CD14-positive monocyte (primary cell): ENCODE measurements at regions not wholly inside any gene's neighbourhood (a gene's known extent, or its start where the extent isn't known, plus 50 kb on each side); places are given as distances from the start of the nearest gene placed in this dataset. TPM values are rescaled to one million over a fixed set of nuclear protein-coding genes. Genes with fewer than 3 reads are reported as not detected.

Experiments used
- small RNA-seq: library from RNA; depleted of rRNA; stranded (forward); fragments of <200 nt; gene quantifications from one replicate; pipeline ENCODE3, GENCODE V24; 2012; ENCODE audit warnings: low read depth; ENCODE audit not compliant: insufficient read length

Small RNA genes lying in the stretch of these regions (small RNA-seq; reads per million reads assigned to genes)
- gene AL512324.1 (not detected), gene MIR3156-1 (not detected), gene RNU6-1207P (not detected)
